ENCODE measurements at regions not wholly inside any gene's neighbourhood (a gene's known extent, or its start where the extent isn't known, plus 50 kb on each side); places are given as distances from the start of the nearest gene placed in this dataset.

GRCh38 chr1:218030846-218031245 lies 254.2 kb upstream of the RRP15 start (continued):
- TF ChIP-seq, protein P1, sequence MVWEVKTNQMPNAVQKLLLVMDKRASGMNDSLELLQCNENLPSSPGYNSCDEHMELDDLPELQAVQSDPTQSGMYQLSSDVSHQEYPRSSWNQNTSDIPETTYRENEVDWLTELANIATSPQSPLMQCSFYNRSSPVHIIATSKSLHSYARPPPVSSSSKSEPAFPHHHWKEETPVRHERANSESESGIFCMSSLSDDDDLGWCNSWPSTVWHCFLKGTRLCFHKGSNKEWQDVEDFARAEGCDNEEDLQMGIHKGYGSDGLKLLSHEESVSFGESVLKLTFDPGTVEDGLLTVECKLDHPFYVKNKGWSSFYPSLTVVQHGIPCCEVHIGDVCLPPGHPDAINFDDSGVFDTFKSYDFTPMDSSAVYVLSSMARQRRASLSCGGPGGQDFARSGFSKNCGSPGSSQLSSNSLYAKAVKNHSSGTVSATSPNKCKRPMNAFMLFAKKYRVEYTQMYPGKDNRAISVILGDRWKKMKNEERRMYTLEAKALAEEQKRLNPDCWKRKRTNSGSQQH (CRISPR knock-in tag; IDR thresholded peaks at IDR 0.05): no peak
- TF ChIP-seq ETV1 (tag; conservative IDR thresholded peaks at IDR 0.05; ENCODE audit: low read depth): no peak

DNA sequence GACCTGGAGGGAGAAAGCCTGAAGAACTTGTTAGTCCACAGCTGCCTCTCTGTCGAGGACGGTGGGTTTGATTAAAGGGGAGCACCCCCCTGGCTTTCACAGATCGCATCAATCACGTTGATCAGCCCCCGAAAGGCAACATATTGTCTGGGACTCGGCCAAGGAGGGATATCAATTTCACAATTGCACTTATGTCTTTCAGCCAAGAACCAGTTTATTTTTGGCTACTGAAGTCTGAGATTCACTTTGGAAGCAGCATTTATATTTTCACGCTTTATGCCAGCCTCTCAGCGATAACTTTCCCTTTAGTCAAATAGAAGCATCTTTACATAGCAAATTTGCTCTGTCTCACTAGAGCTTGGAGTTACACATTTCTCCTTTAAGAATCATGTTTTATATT lies 253.2 kb upstream of the RRP15 start:
- intact Hi-C loops (cut with micrococcal nuclease): no loop called here
- TF ChIP-seq GABPA (tag; conservative IDR thresholded peaks at IDR 0.05; ENCODE audit: low read depth) (no peak), PRMT5 (CRISPR knock-in tag; IDR thresholded peaks at IDR 0.05) (no peak), KDM2B (CRISPR knock-in tag; IDR thresholded peaks at IDR 0.05) (no peak), SMAD4 (CRISPR knock-in tag; conservative IDR thresholded peaks at IDR 0.05) (no peak)
- TF ChIP-seq, protein P2, sequence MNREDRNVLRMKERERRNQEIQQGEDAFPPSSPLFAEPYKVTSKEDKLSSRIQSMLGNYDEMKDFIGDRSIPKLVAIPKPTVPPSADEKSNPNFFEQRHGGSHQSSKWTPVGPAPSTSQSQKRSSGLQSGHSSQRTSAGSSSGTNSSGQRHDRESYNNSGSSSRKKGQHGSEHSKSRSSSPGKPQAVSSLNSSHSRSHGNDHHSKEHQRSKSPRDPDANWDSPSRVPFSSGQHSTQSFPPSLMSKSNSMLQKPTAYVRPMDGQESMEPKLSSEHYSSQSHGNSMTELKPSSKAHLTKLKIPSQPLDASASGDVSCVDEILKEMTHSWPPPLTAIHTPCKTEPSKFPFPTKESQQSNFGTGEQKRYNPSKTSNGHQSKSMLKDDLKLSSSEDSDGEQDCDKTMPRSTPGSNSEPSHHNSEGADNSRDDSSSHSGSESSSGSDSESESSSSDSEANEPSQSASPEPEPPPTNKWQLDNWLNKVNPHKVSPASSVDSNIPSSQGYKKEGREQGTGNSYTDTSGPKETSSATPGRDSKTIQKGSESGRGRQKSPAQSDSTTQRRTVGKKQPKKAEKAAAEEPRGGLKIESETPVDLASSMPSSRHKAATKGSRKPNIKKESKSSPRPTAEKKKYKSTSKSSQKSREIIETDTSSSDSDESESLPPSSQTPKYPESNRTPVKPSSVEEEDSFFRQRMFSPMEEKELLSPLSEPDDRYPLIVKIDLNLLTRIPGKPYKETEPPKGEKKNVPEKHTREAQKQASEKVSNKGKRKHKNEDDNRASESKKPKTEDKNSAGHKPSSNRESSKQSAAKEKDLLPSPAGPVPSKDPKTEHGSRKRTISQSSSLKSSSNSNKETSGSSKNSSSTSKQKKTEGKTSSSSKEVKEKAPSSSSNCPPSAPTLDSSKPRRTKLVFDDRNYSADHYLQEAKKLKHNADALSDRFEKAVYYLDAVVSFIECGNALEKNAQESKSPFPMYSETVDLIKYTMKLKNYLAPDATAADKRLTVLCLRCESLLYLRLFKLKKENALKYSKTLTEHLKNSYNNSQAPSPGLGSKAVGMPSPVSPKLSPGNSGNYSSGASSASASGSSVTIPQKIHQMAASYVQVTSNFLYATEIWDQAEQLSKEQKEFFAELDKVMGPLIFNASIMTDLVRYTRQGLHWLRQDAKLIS (CRISPR knock-in tag; IDR thresholded peaks at IDR 0.05): no peak
- TF ChIP-seq, protein P1 (CRISPR knock-in tag; IDR thresholded peaks at IDR 0.05): no peak

More for the DNA sequence above, 253.2 kb upstream of the RRP15 start:
- ATAC-seq: no peak
- BruUV-seq (replicated peaks): no TSS peak
- Histone ChIP-seq H3K36me3 (ENCODE audit: control insufficient read depth, insufficient read depth, low read length) (no peaks in the 10 kb centered on the region), H3K4me2 (ENCODE audit: insufficient read depth, low read length) (no peak overlapping the region), H3K27ac (ENCODE audit: extremely low read depth, low read depth, low read length) (no peak overlapping the region), H2AFZ (ENCODE audit: low read depth, low read length) (no peak overlapping the region), H4K20me1 (replicated peaks; ENCODE audit: control insufficient read depth, insufficient read depth, low read length) (no peaks in the 10 kb centered on the region), H3K27me3 (ENCODE audit: control insufficient read depth in 2 of 2, insufficient read depth in 2 of 2, low read length in 2 of 2) (no peaks in the 10 kb centered on the region), H3K79me2 (ENCODE audit: control insufficient read depth, insufficient read depth, low read length) (no peaks in the 10 kb centered on the region), H3K9ac (ENCODE audit: insufficient read depth in 1 of 2, low read depth in 2 of 2, low read length in 2 of 2) (no peak overlapping the region), H3K4me1 (replicated peaks in 1 of 2; ENCODE audit: control insufficient read depth in 2 of 2, insufficient read depth in 2 of 2, low read length in 2 of 2) (no peaks in the 10 kb centered on the region), H3K9me1 (ENCODE audit: control insufficient read depth, insufficient read depth, low read length) (no peaks in the 10 kb centered on the region), H3K4me3 (no peak overlapping the region), H3K9me3 (replicated peaks; ENCODE audit: control insufficient read depth, insufficient read depth, low read depth, low read length) (no peaks in the 10 kb centered on the region; the same call in 1 of the 2 replicates)
- no peak for DNase-seq (ENCODE audit: extremely low read depth in 1 of 4, low spot score in 3 of 4)
- POLR2A ChIA-PET: interaction anchor here (0.6 kb wide), 1 partner anchor 138 kb away, joined by 4 read pairs; no protein-coding TSS in a partner anchor
- WGBS (ENCODE audit: insufficient coverage, low coverage, missing lambda C conversion rate): under 1% methylated on average over 8 of the region's 8 CpGs
- in situ Hi-C loops (cut with MboI): no loop called here
- CTCF ChIA-PET (ENCODE audit: low intra/inter-chr PET ratio): no interaction called here
- FAIRE-seq: no peak

Data from K562 (cell line).